ENCODE measurements at regions not wholly inside any gene's neighbourhood (a gene's known extent, or its start where the extent isn't known, plus 50 kb on each side); places are given as distances from the start of the nearest gene placed in this dataset.

DNA sequence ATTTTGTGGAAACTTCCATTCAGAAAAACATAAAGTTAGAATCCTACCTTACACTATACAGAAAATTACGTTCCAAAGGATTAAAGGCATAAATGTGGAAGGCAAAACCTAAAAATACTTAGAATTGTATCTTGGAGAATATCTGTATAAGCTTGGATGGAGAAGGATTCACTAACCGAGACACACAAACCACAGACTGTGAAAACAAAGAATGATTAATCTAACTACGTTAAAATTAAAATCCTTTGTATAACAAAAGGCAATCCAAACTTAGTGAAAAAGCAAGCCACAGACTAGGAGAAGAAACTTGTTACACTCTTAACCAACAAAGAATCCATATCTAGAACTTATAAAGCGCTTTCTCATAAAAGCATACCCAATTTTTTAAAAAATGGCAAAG is 678.8 kb downstream of the INHBA start:
- H3K36me3 ChIP-seq (ENCODE audit: control insufficient read depth, insufficient read depth, low read length): no peaks in the 10 kb centered on the region
- H3K27me3 Mint-ChIP-seq (ENCODE audit: low read depth in 2 of 2): no peaks in the 10 kb centered on the region
- ATAC-seq: no peak
- H3K27ac ChIP-seq (ENCODE audit: low read length): no peak overlapping the region
- 83% methylated on average over 1 of the region's 4 CpGs for WGBS (ENCODE audit: insufficient coverage)
- TF ChIP-seq, protein P1, sequence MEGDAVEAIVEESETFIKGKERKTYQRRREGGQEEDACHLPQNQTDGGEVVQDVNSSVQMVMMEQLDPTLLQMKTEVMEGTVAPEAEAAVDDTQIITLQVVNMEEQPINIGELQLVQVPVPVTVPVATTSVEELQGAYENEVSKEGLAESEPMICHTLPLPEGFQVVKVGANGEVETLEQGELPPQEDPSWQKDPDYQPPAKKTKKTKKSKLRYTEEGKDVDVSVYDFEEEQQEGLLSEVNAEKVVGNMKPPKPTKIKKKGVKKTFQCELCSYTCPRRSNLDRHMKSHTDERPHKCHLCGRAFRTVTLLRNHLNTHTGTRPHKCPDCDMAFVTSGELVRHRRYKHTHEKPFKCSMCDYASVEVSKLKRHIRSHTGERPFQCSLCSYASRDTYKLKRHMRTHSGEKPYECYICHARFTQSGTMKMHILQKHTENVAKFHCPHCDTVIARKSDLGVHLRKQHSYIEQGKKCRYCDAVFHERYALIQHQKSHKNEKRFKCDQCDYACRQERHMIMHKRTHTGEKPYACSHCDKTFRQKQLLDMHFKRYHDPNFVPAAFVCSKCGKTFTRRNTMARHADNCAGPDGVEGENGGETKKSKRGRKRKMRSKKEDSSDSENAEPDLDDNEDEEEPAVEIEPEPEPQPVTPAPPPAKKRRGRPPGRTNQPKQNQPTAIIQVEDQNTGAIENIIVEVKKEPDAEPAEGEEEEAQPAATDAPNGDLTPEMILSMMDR (IDR thresholded peaks at IDR 0.05): no peak
- H3K36me3 Mint-ChIP-seq: no peaks in the 10 kb centered on the region
- intact Hi-C loops (cut with micrococcal nuclease): no loop called here
- no peaks in the 10 kb centered on the region for H3K4me1 Mint-ChIP-seq
- no peak overlapping the region for H3K4me3 Mint-ChIP-seq
- H3K27me3 ChIP-seq (ENCODE audit: control insufficient read depth, insufficient read depth, low read length): no peaks in the 10 kb centered on the region
- DNase-seq: no peak
- no peaks in the 10 kb centered on the region for H3K4me1 ChIP-seq (ENCODE audit: control insufficient read depth, insufficient read depth, low read length)
- H3K4me3 ChIP-seq (ENCODE audit: low read length): no peak overlapping the region
- H3K9me3 Mint-ChIP-seq: peaks cover 2 to 4% of the 10 kb centered on the region in 2 donors
- H3K27ac Mint-ChIP-seq: no peak overlapping the region
- no peaks in the 10 kb centered on the region for H3K9me3 ChIP-seq (ENCODE audit: control insufficient read depth, insufficient read depth, low read length)

- Histone ChIP-seq H3K27ac (ENCODE audit: low read length) (no peak overlapping the region), H3K4me3 (ENCODE audit: low read length) (no peak overlapping the region), H3K9me3 (ENCODE audit: control insufficient read depth, insufficient read depth, low read length) (no peaks in the 10 kb centered on the region), H3K27me3 (ENCODE audit: control insufficient read depth, insufficient read depth, low read length) (no peaks in the 10 kb centered on the region), H3K4me1 (ENCODE audit: control insufficient read depth, insufficient read depth, low read length) (no peaks in the 10 kb centered on the region), H3K36me3 (ENCODE audit: control insufficient read depth, insufficient read depth, low read length) (no peaks in the 10 kb centered on the region)
- Mint-ChIP-seq H3K4me3 (no peak overlapping the region), H3K27ac (no peak overlapping the region), H3K27me3 (ENCODE audit: low read depth in 2 of 2) (no peaks in the 10 kb centered on the region), H3K9me3 (peaks cover 4% of the 10 kb centered on the region in 2 donors), H3K36me3 (no peaks in the 10 kb centered on the region), H3K4me1 (no peaks in the 10 kb centered on the region)
- DNase-seq: no peak
- no peak for ATAC-seq
- 100% methylated on average over 1 of the region's 1 CpG for WGBS (ENCODE audit: insufficient coverage)
- TF ChIP-seq, protein P1 (IDR thresholded peaks at IDR 0.05): no peak
- intact Hi-C loops (cut with micrococcal nuclease): no loop called here
These were observed 682.8 kb downstream of the INHBA start for GRCh38 chr7:41020056-41020455.

DNA sequence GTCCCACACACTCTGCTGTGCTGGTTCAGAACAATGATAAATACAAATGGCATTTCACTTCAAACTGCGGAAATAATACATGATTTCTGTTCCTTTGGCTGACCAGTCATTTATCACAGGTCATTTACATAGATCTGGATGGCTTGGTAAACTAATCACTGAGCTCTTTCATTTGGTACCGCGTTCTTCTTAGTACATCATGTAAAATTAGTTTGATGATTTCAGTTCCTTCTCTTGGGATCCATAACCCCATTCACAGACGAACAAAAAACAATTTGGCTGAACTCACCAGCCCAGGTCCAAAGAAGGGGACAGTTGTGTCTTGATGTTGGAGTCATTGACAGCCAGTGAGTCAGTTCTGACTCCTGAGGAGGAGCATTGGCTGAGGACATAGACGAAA is 689.8 kb downstream of the INHBA start:
- Histone ChIP-seq H3K36me3 (ENCODE audit: control insufficient read depth, insufficient read depth, low read length) (no peaks in the 10 kb centered on the region), H3K4me3 (ENCODE audit: low read length) (no peak overlapping the region), H3K27ac (ENCODE audit: low read length) (no peak overlapping the region), H3K27me3 (ENCODE audit: control insufficient read depth, insufficient read depth, low read length) (no peaks in the 10 kb centered on the region), H3K4me1 (ENCODE audit: control insufficient read depth, insufficient read depth, low read length) (no peaks in the 10 kb centered on the region), H3K9me3 (ENCODE audit: control insufficient read depth, insufficient read depth, low read length) (peaks cover 4% of the 10 kb centered on the region)
- TF ChIP-seq, protein P1 (IDR thresholded peaks at IDR 0.05): no peak
- Mint-ChIP-seq H3K27me3 (ENCODE audit: low read depth in 2 of 2) (no peaks in the 10 kb centered on the region), H3K27ac (no peak overlapping the region), H3K36me3 (no peaks in the 10 kb centered on the region), H3K4me3 (no peak overlapping the region), H3K9me3 (peaks cover 3 to 9% of the 10 kb centered on the region in 2 donors), H3K4me1 (no peaks in the 10 kb centered on the region)
- WGBS (ENCODE audit: insufficient coverage): 85% methylated on average over 3 of the region's 5 CpGs
- intact Hi-C loops (cut with micrococcal nuclease): no loop called here
- DNase-seq (no peak), ATAC-seq (no peak)

GRCh38 chr7:41012041-41012440 is 690.8 kb downstream of the INHBA start:
- Mint-ChIP-seq H3K4me1 (no peaks in the 10 kb centered on the region), H3K4me3 (no peak overlapping the region), H3K27me3 (ENCODE audit: low read depth in 2 of 2) (no peaks in the 10 kb centered on the region), H3K36me3 (no peaks in the 10 kb centered on the region), H3K9me3 (peaks cover 3 to 8% of the 10 kb centered on the region in 2 donors), H3K27ac (no peak overlapping the region)
- intact Hi-C loops (cut with micrococcal nuclease): no loop called here
- Histone ChIP-seq H3K36me3 (ENCODE audit: control insufficient read depth, insufficient read depth, low read length) (no peaks in the 10 kb centered on the region), H3K9me3 (ENCODE audit: control insufficient read depth, insufficient read depth, low read length) (peaks cover 4% of the 10 kb centered on the region), H3K27ac (ENCODE audit: low read length) (no peak overlapping the region), H3K4me3 (ENCODE audit: low read length) (no peak overlapping the region), H3K27me3 (ENCODE audit: control insufficient read depth, insufficient read depth, low read length) (no peaks in the 10 kb centered on the region), H3K4me1 (ENCODE audit: control insufficient read depth, insufficient read depth, low read length) (no peaks in the 10 kb centered on the region)
- no peak for ATAC-seq
- DNase-seq: no peak
- TF ChIP-seq, protein P1 (IDR thresholded peaks at IDR 0.05): no peak
- WGBS (ENCODE audit: insufficient coverage): 93% methylated on average over 6 of the region's 6 CpGs

Data from natural killer cell (primary cell).